Neuronal stem cell (in vitro differentiated cells): ENCODE measurements at regions not wholly inside any gene's neighbourhood (a gene's known extent, or its start where the extent isn't known, plus 50 kb on each side); places are given as distances from the start of the nearest gene placed in this dataset.

Experiments used
- DNase-seq: peaks from one replicate; pipeline ENCODE4 v3.0.0-alpha.2; 2013; ENCODE audit warnings: low spot score
- H2AFZ ChIP-seq: one replicate; pipeline ENCODE4 v1.6.1; 2013; ENCODE audit warnings: mild to moderate bottlenecking, low read length, inconsistent platforms
- H2AK5ac ChIP-seq: 2 replicates; pipeline ENCODE4 v1.6.1; 2013; ENCODE audit warnings: low read depth, mild to moderate bottlenecking, inconsistent platforms, low read length, moderate library complexity, mixed read lengths
- H2BK120ac ChIP-seq: 2 replicates; pipeline ENCODE4 v1.6.1; 2013; ENCODE audit warnings: low read depth, mild to moderate bottlenecking, inconsistent platforms, low read length, moderate library complexity, mixed read lengths
- H2BK12ac ChIP-seq: one replicate; pipeline ENCODE4 v1.6.1; 2013; ENCODE audit warnings: low read length, inconsistent platforms
- H2BK15ac ChIP-seq: 2 replicates; pipeline ENCODE4 v1.6.1; 2013; ENCODE audit warnings: mild to moderate bottlenecking, low read length, inconsistent platforms, mixed read lengths
- H2BK5ac ChIP-seq: one replicate; pipeline ENCODE4 v1.6.1; 2013; ENCODE audit warnings: inconsistent platforms, mild to moderate bottlenecking, low read length, moderate library complexity
- H3K14ac ChIP-seq: one replicate; pipeline ENCODE4 v1.6.1; 2013; ENCODE audit warnings: low read length, inconsistent platforms
- H3K18ac ChIP-seq: 2 replicates; pipeline ENCODE4 v1.6.1; 2013; ENCODE audit warnings: low read length, inconsistent platforms
- H3K23ac ChIP-seq: 2 replicates; pipeline ENCODE4 v1.6.1; 2013; ENCODE audit warnings: low read depth, mild to moderate bottlenecking, mixed read lengths, low read length, inconsistent platforms; ENCODE audit not compliant: poor library complexity
- H3K27ac ChIP-seq: replicated peaks from 3 replicates; pipeline ENCODE4 v1.5.1; 2013; ENCODE audit warnings: low read length, inconsistent platforms
- H3K27me3 ChIP-seq, 3 experiments: 2 replicates each; pipeline ENCODE4 v1.6.1; 2013; ENCODE audit warnings: low read length in 3 of 3, mild to moderate bottlenecking in 2 of 3, inconsistent platforms in 1 of 3, low read depth in 1 of 3, mixed read lengths in 1 of 3, moderate library complexity in 1 of 3; ENCODE audit not compliant: control insufficient read depth in 3 of 3, insufficient read depth in 3 of 3
- H3K36me3 ChIP-seq, 2 donors: replicated peaks in 1 of 2; 2 replicates each; pipeline ENCODE4 v1.6.1; 2013; ENCODE audit warnings: low read length in 2 of 2; ENCODE audit not compliant: control insufficient read depth in 2 of 2, insufficient read depth in 2 of 2
- H3K4ac ChIP-seq: 2 replicates; pipeline ENCODE4 v1.6.1; 2013; ENCODE audit warnings: inconsistent platforms, mild to moderate bottlenecking, low read length, moderate library complexity
- H3K4me1 ChIP-seq, 2 donors: 1 replicate in 1 of 2; 2 replicates in 1 of 2; pipeline ENCODE4 v1.6.1; 2013; ENCODE audit warnings: low read length in 2 of 2, low read depth in 1 of 2; ENCODE audit not compliant: control insufficient read depth in 2 of 2, insufficient read depth in 1 of 2
- H3K4me2 ChIP-seq: one replicate; pipeline ENCODE4 v1.6.1; 2013; ENCODE audit warnings: mild to moderate bottlenecking, low read length, inconsistent platforms; ENCODE audit not compliant: insufficient read depth, poor library complexity, severe bottlenecking
- H3K4me3 ChIP-seq, 2 donors: 2 replicates each; pipeline ENCODE4 v1.5.1; 2013; ENCODE audit warnings: low read length in 2 of 2, mild to moderate bottlenecking in 2 of 2, inconsistent platforms in 1 of 2, moderate library complexity in 1 of 2
- H3K79me1 ChIP-seq: one replicate; pipeline ENCODE4 v1.6.1; 2013; ENCODE audit warnings: low read depth, mild to moderate bottlenecking, inconsistent platforms, low read length, moderate library complexity
- H3K9ac ChIP-seq: one replicate; pipeline ENCODE4 v1.6.1; 2013; ENCODE audit warnings: mild to moderate bottlenecking, low read depth, low read length, inconsistent platforms; ENCODE audit not compliant: poor library complexity
- H3K9me3 ChIP-seq, 2 donors: replicated peaks in 1 of 2; 2 replicates each; pipeline versions ENCODE3 to v1.6.1; 2013; ENCODE audit warnings: low read length in 2 of 2, mild to moderate bottlenecking in 2 of 2, inconsistent platforms in 1 of 2, low read depth in 1 of 2, mixed read lengths in 1 of 2, moderate library complexity in 1 of 2; ENCODE audit not compliant: control insufficient read depth in 2 of 2, insufficient read depth in 1 of 2
- H4K8ac ChIP-seq: one replicate; pipeline ENCODE4 v1.6.1; 2013; ENCODE audit warnings: low read depth, mild to moderate bottlenecking, inconsistent platforms, low read length, moderate library complexity
- H4K91ac ChIP-seq: one replicate; pipeline ENCODE4 v1.6.1; 2013; ENCODE audit warnings: low read length, low read depth, mild to moderate bottlenecking, inconsistent platforms; ENCODE audit not compliant: poor library complexity
- WGBS, 2 donors: extraction: QIAGEN DNeasy Blood & Tissue Kit; methylation state at CpG; one replicate each; pipeline ENCODE4 v1.1.7; 2013; ENCODE audit warnings: missing lambda C conversion rate in 2 of 2, mixed read lengths in 1 of 2; ENCODE audit not compliant: insufficient read length in 2 of 2, insufficient replicate concordance in 1 of 2; ENCODE audit errors: extremely low coverage in 2 of 2; 5-methylcytosine and 5-hydroxymethylcytosine counted together

- H2AK5ac ChIP-seq, result no peak overlapping the region
- no peak overlapping the region for H2BK12ac ChIP-seq
- WGBS, 2 donors, result no CpG with 5 or more reads among the region's 8 CpGs
- peaks cover 0 to 5% of the 10 kb centered on the region in 2 donors for H3K4me1 ChIP-seq
- no peaks in the 10 kb centered on the region for H3K36me3 ChIP-seq
- no peak overlapping the region for H3K18ac ChIP-seq
- H3K9me3 ChIP-seq, result no peaks in the 10 kb centered on the region
- no peak overlapping the region for H3K27ac ChIP-seq
- H3K79me1 ChIP-seq, result no peaks in the 10 kb centered on the region
- no peak overlapping the region for H3K9ac ChIP-seq
- no peak overlapping the region for H3K4me3 ChIP-seq
- H3K23ac ChIP-seq, result no peak overlapping the region
- H4K91ac ChIP-seq, result no peak overlapping the region
- H3K14ac ChIP-seq, result no peak overlapping the region
- H3K4me2 ChIP-seq, result no peak overlapping the region
- DNase-seq, result no peak
- H3K27me3 ChIP-seq, result peaks cover 0 to 28% (median 26%) of the 10 kb centered on the region in 3 experiments
- H2AFZ ChIP-seq, result no peak overlapping the region
- H2BK15ac ChIP-seq, result no peak overlapping the region
- H2BK120ac ChIP-seq, result no peak overlapping the region
- no peak overlapping the region for H2BK5ac ChIP-seq
- no peak overlapping the region for H4K8ac ChIP-seq
- no peak overlapping the region for H3K4ac ChIP-seq
Observed at GRCh38 chr7:69237541-69237940, 360.7 kb upstream of the AUTS2 start.

- no peak for DNase-seq
- Histone ChIP-seq H2AK5ac (no peak overlapping the region), H3K27ac (no peak overlapping the region), H4K91ac (no peak overlapping the region), H3K9ac (no peak overlapping the region), H3K4ac (no peak overlapping the region), H2BK120ac (no peak overlapping the region), H3K23ac (no peak overlapping the region), H2AFZ (no peak overlapping the region), H3K9me3 (no peaks in the 10 kb centered on the region), H2BK12ac (no peak overlapping the region), H3K27me3 (no peaks in the 10 kb centered on the region), H3K36me3 (no peaks in the 10 kb centered on the region), H2BK5ac (no peak overlapping the region), H3K18ac (no peak overlapping the region), H3K79me1 (no peaks in the 10 kb centered on the region), H4K8ac (no peak overlapping the region), H3K4me1 (peaks cover 9 to 12% of the 10 kb centered on the region in 2 donors), H3K14ac (no peak overlapping the region), H3K4me3 (no peak overlapping the region), H3K4me2 (no peak overlapping the region), H2BK15ac (no peak overlapping the region)
- WGBS, 2 donors, result no CpG with 5 or more reads among the region's 1 CpG
Observed at GRCh38 chr7:69243016-69243415, 355.3 kb upstream of the AUTS2 start.

- no peak overlapping the region for H3K27ac ChIP-seq
- no peak for DNase-seq
- H4K8ac ChIP-seq, result no peak overlapping the region
- no peak overlapping the region for H2BK5ac ChIP-seq
- no peak overlapping the region for H3K14ac ChIP-seq
- H2AFZ ChIP-seq, result no peak overlapping the region
- H3K4me1 ChIP-seq, result peaks cover 12% of the 10 kb centered on the region in 2 donors
- H3K27me3 ChIP-seq, result no peaks in the 10 kb centered on the region
- no peaks in the 10 kb centered on the region for H3K36me3 ChIP-seq
- H3K4ac ChIP-seq, result no peak overlapping the region
- no peak overlapping the region for H3K4me2 ChIP-seq
- no peak overlapping the region for H2BK15ac ChIP-seq
- no peak overlapping the region for H3K9ac ChIP-seq
- H2BK120ac ChIP-seq, result no peak overlapping the region
- H3K23ac ChIP-seq, result no peak overlapping the region
- H3K18ac ChIP-seq, result no peak overlapping the region
- H3K79me1 ChIP-seq, result no peaks in the 10 kb centered on the region
- H3K4me3 ChIP-seq, result no peak overlapping the region
- H2BK12ac ChIP-seq, result no peak overlapping the region
- WGBS, 2 donors, result no CpG with 5 or more reads among the region's 2 CpGs
- H2AK5ac ChIP-seq, result no peak overlapping the region
- no peaks in the 10 kb centered on the region for H3K9me3 ChIP-seq
- H4K91ac ChIP-seq, result no peak overlapping the region
Observed at GRCh38 chr7:69244701-69245100, 353.6 kb upstream of the AUTS2 start.

GRCh38 chr7:69245646-69246045 lies 352.6 kb upstream of the AUTS2 start:
- DNase-seq, result no peak
- Histone ChIP-seq H3K36me3 (no peaks in the 10 kb centered on the region), H3K23ac (no peak overlapping the region), H3K79me1 (no peaks in the 10 kb centered on the region), H2BK12ac (no peak overlapping the region), H3K4ac (no peak overlapping the region), H3K4me1 (peaks cover 12% of the 10 kb centered on the region in 2 donors), H2AFZ (peak overlapping the region; percentile 58), H2BK15ac (no peak overlapping the region), H3K18ac (no peak overlapping the region), H4K8ac (no peak overlapping the region), H3K14ac (no peak overlapping the region), H2BK5ac (no peak overlapping the region), H3K27ac (no peak overlapping the region), H3K4me2 (no peak overlapping the region), H4K91ac (no peak overlapping the region), H3K9me3 (no peaks in the 10 kb centered on the region), H3K4me3 (no peak overlapping the region), H3K9ac (no peak overlapping the region), H2AK5ac (no peak overlapping the region), H3K27me3 (no peaks in the 10 kb centered on the region), H2BK120ac (no peak overlapping the region)
- WGBS, 2 donors, result no CpG with 5 or more reads among the region's 2 CpGs
